OCI-LY7 (cell line): ENCODE measurements at regions not wholly inside any gene's neighbourhood (a gene's known extent, or its start where the extent isn't known, plus 50 kb on each side); places are given as distances from the start of the nearest gene placed in this dataset.

Experiments used
- CTCF ChIP-seq: fragments of 200-600 bp; sonication (generic); conservative IDR thresholded peaks from 2 replicates; pipeline ENCODE4 v1.5.1; 2014; ENCODE audit warnings: mild to moderate bottlenecking, antibody characterized with exemption, low read length, moderate library complexity, mixed read lengths
- EZH2phosphoT487 ChIP-seq: fragments of 200-600 bp; sonication (generic); IDR thresholded peaks from 2 replicates; pipeline ENCODE4 v1.6.1; 2018; ENCODE audit warnings: low read depth, borderline replicate concordance, mild to moderate bottlenecking, mixed run types, antibody characterized with exemption, low read length, moderate library complexity, mixed read lengths

- TF ChIP-seq CTCF (no peak), EZH2phosphoT487 (no peak)
Measured at GRCh38 chr4:141427726-141428296, 207.1 kb downstream of the ZNF330 start.
